Gastroesophageal sphincter (tissue), 4 donors: ENCODE measurements at regions not wholly inside any gene's neighbourhood (a gene's known extent, or its start where the extent isn't known, plus 50 kb on each side); places are given as distances from the start of the nearest gene placed in this dataset.
"Not testable (repeated sequence)": the region's sequence is repeated elsewhere in the genome, so short reads cannot be mapped to it uniquely, and the experiment has no call there.

Source experiments
- ATAC-seq: fragments of 150-250 bp; one replicate; pipeline ENCODE4 v1.9.1; 2016; ENCODE audit warnings: mild to moderate bottlenecking, moderate library complexity
- H3K27ac ChIP-seq, 4 donors: fragments of 200-600 bp; sonication (generic) in 3 of 4; 1 replicate in 3 of 4; 2 replicates in 1 of 4; pipeline ENCODE4 v1.5.1; 2016 to 2019
- H3K27me3 ChIP-seq: fragments of 200-600 bp; sonication (generic); one replicate; pipeline ENCODE4 v1.5.1; 2019
- H3K36me3 ChIP-seq, 2 donors: fragments of 200-600 bp; sonication (generic); one replicate each; pipeline ENCODE4 v1.5.1; 2019; ENCODE audit warnings: control low read depth in 1 of 2
- H3K4me1 ChIP-seq, 3 donors: fragments of 200-600 bp; sonication (generic); 1 replicate in 2 of 3; 2 replicates in 1 of 3; pipeline ENCODE4 v1.5.1; 2016 to 2019; ENCODE audit warnings: control low read depth in 2 of 3
- H3K4me3 ChIP-seq, 2 donors: fragments of 200-600 bp; sonication (generic); one replicate each; pipeline ENCODE4 v1.5.1; 2019; ENCODE audit warnings: mild to moderate bottlenecking in 1 of 2, moderate library complexity in 1 of 2
- H3K9me3 ChIP-seq, 3 donors: fragments of 200-600 bp; sonication (generic); one replicate each; pipeline ENCODE4 v1.5.1; 2017 to 2019; ENCODE audit warnings: control low read depth in 2 of 3
- CTCF ChIP-seq, 4 experiments: fragments of 200-600 bp in 2 of 4; fragments of 450-650 bp in 2 of 4; sonication (generic) in 1 of 4; IDR thresholded peaks; one replicate each; pipeline ENCODE4 v1.5.1; 2017 to 2019; ENCODE audit warnings: antibody characterized with exemption in 4 of 4, mild to moderate bottlenecking in 2 of 4, moderate library complexity in 2 of 4
- EP300 ChIP-seq: sonication (generic); formaldehyde crosslinking; IDR thresholded peaks from one replicate; pipeline ENCODE4 v1.6.1; 2017; ENCODE audit warnings: antibody characterized with exemption, mild to moderate bottlenecking
- POLR2A ChIP-seq, 2 donors: fragments of 450-650 bp; IDR thresholded peaks; one replicate each; pipeline ENCODE4 v1.6.1; 2017; ENCODE audit warnings: antibody characterized with exemption in 2 of 2, mild to moderate bottlenecking in 2 of 2, moderate library complexity in 1 of 2
- POLR2AphosphoS5 ChIP-seq: sonication (generic); formaldehyde crosslinking; IDR thresholded peaks from one replicate; pipeline ENCODE4 v1.6.1; 2017; ENCODE audit warnings: antibody characterized with exemption
- WGBS, 2 donors: methylation state at CpG; one replicate each; pipeline ENCODE4 v1.1.5; 2018; ENCODE audit warnings: low coverage in 1 of 2; 5-methylcytosine and 5-hydroxymethylcytosine counted together

GRCh38 chr17:43345515-43345914 is 53.3 kb upstream of the ARL4D start:
- Histone ChIP-seq H3K4me1 (peaks cover 0 to 12% (median 0%) of the 10 kb centered on the region in 3 donors), H3K9me3 (peaks cover 0 to 29% (median 3%) of the 10 kb centered on the region in 3 donors)
- ATAC-seq, H3K4me3 ChIP-seq, H3K36me3 ChIP-seq, H3K27ac ChIP-seq, H3K27me3 ChIP-seq: not testable (repeated sequence)
- 48 to 67% methylated on average over 3 of the region's 3 CpGs for WGBS, 2 donors

DNA sequence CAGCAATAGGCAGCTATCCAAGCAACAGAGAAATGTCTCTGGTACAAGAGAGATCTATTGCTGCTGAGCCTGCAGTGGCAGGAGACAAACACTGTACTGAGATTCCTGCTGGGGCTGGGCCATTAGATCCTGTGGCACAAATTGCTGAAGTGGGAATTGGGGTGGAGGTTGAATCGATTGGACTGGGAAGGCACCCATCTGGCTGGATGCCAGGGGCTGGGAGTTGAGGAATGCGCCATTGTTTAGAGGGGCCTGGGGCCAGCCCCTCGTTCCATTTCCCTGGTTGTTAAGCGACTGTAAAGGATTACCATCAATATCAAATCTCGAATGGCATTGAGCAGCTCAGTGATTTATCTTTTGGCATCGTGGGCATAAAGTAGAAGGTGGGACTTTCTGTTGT is 54.1 kb upstream of the ARL4D start:
- no peak for ATAC-seq
- H3K4me3 ChIP-seq = no peak overlapping the region
- no peaks in the 10 kb centered on the region for H3K27me3 ChIP-seq
- 51 to 67% methylated on average over 1 to 6 of the region's 6 CpGs for WGBS, 2 donors
- H3K27ac ChIP-seq = no peak overlapping the region
- H3K4me1 ChIP-seq = peaks cover 0 to 12% (median 0%) of the 10 kb centered on the region in 3 donors
- peaks cover 0 to 4% of the 10 kb centered on the region in 2 donors for H3K36me3 ChIP-seq
- peaks cover 0 to 29% (median 3%) of the 10 kb centered on the region in 3 donors for H3K9me3 ChIP-seq
- TF ChIP-seq CTCF (IDR thresholded peaks at IDR 0.05) (no peak), POLR2A (IDR thresholded peaks at IDR 0.05) (no peak), POLR2AphosphoS5 (no peak), EP300 (no peak)

GRCh38 chr17:43342589-43342890 is 56.3 kb upstream of the ARL4D start:
- no peak overlapping the region for H3K4me3 ChIP-seq
- H3K27me3 ChIP-seq = no peaks in the 10 kb centered on the region
- no peak for TF ChIP-seq POLR2A (IDR thresholded peaks at IDR 0.05)
- TF ChIP-seq POLR2AphosphoS5 = no peak
- TF ChIP-seq CTCF (IDR thresholded peaks at IDR 0.05) = no peak
- no peak for TF ChIP-seq EP300
- peaks cover 0 to 7% (median 0%) of the 10 kb centered on the region in 3 donors for H3K9me3 ChIP-seq
- whole genome bisulfite sequencing, 2 donors = 28 to 38% methylated on average over 5 of the region's 5 CpGs
- H3K36me3 ChIP-seq = no peaks in the 10 kb centered on the region
- no peak overlapping the region for H3K27ac ChIP-seq
- ATAC-seq = no peak
- peaks cover 0 to 19% (median 0%) of the 10 kb centered on the region in 3 donors for H3K4me1 ChIP-seq

- WGBS, 2 donors = 18 to 44% methylated on average over 6 to 7 of the region's 7 CpGs
These were observed 56.8 kb upstream of the ARL4D start for GRCh38 chr17:43341715-43342588.

DNA sequence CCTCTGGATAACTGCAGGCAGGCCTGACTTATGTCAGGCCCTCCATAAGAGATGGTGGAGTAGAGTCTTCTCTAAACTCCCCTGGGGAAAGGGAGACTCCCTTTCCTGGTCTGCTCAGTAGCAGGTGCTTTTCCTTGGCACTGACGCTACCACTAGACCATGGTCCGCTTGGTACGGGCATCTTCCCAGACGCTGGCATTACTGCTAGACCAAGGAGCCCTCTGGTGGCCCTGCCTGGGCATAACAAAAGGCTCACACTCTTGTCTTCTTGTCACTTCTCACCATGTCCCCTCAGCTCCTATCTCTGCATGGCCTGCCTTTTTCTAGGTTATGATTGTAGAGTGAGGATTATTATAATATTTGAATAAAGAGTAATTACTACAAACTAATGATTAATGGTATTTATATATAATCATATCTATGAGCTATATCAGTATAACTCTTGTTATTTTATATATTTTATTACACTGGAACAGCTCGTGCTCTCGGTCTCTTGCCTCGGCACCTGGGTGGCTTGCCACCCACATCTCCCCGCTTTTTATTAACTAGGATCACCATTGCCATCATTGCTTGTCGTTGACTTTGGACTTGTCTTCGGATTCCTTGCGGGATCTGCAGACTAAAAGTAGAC is 59.8 kb upstream of the ARL4D start:
- TF ChIP-seq POLR2AphosphoS5 (no peak), CTCF (IDR thresholded peaks at IDR 0.05) (peak; percentile 69 to 77 (median 73))
- ATAC-seq = no peak
- H3K4me1 ChIP-seq = peaks cover 0 to 27% (median 1%) of the 10 kb centered on the region in 3 donors

More at GRCh38 chr17:43341715-43342588, 56.8 kb upstream of the ARL4D start:
- ATAC-seq = no peak
- H3K9me3 ChIP-seq = peaks cover 0 to 1% (median 0%) of the 10 kb centered on the region in 3 donors
- H3K4me3 ChIP-seq = no peak overlapping the region
- H3K4me1 ChIP-seq = peaks cover 0 to 19% (median 0%) of the 10 kb centered on the region in 3 donors
- no peaks in the 10 kb centered on the region for H3K36me3 ChIP-seq
- no peaks in the 10 kb centered on the region for H3K27me3 ChIP-seq
- TF ChIP-seq POLR2AphosphoS5 = no peak
- TF ChIP-seq EP300 = no peak
- TF ChIP-seq POLR2A (IDR thresholded peaks at IDR 0.05) = no peak
- no peak for TF ChIP-seq CTCF (IDR thresholded peaks at IDR 0.05)
- H3K27ac ChIP-seq = no peak overlapping the region

More for the DNA sequence above, 59.8 kb upstream of the ARL4D start:
- Histone ChIP-seq H3K36me3 (no peaks in the 10 kb centered on the region), H3K4me3 (no peak overlapping the region), H3K9me3 (no peaks in the 10 kb centered on the region), H3K27ac (no peak overlapping the region), H3K27me3 (no peaks in the 10 kb centered on the region)
- 47 to 49% methylated on average over 9 to 11 of the region's 11 CpGs for WGBS, 2 donors
